Activated CD4-positive, alpha-beta T cell treated with anti-CD3 and anti-CD28 coated beads, Interleukin-2, amount 10 ng/mL, durations not matched to agents 24 days and 14 days (primary cell): ENCODE measurements at regions not wholly inside any gene's neighbourhood (a gene's known extent, or its start where the extent isn't known, plus 50 kb on each side); places are given as distances from the start of the nearest gene placed in this dataset.
"Not testable (repeated sequence)": the region's sequence is repeated elsewhere in the genome, so short reads cannot be mapped to it uniquely, and the experiment has no call there.

Source experiments
- DNase-seq: peaks from one replicate; pipeline ENCODE4 v3.0.0; 2022
- H3K27ac Mint-ChIP-seq: one replicate; pipeline ENCODE4 v1.8.0; 2022; ENCODE audit warnings: mild to moderate bottlenecking, mixed read lengths
- H3K27me3 Mint-ChIP-seq: one replicate; pipeline ENCODE4 v1.8.0; 2022; ENCODE audit warnings: mixed read lengths
- H3K36me3 Mint-ChIP-seq: one replicate; pipeline ENCODE4 v1.8.0; 2022; ENCODE audit warnings: low read depth, mild to moderate bottlenecking, mixed read lengths
- H3K4me1 Mint-ChIP-seq: one replicate; pipeline ENCODE4 v1.8.0; 2021; ENCODE audit warnings: mixed read lengths
- H3K4me3 Mint-ChIP-seq: one replicate; pipeline ENCODE4 v1.8.0; 2022; ENCODE audit warnings: mild to moderate bottlenecking, moderate library complexity, mixed read lengths
- H3K9me3 Mint-ChIP-seq: one replicate; pipeline ENCODE4 v1.8.0; 2021; ENCODE audit warnings: mixed read lengths
- intact Hi-C: fragments of 100-400 bp; cut with micrococcal nuclease; formaldehyde crosslinking; loops from one replicate; pipeline ENCODE4 v1.15.1; 2023

GRCh38 chr4:49117951-49118350 is 131.9 kb downstream of the CWH43 start:
- Mint-ChIP-seq H3K36me3 (peaks cover 35% of the 10 kb centered on the region), H3K9me3 (peaks cover 32% of the 10 kb centered on the region)
- H3K4me3 Mint-ChIP-seq, H3K4me1 Mint-ChIP-seq, H3K27me3 Mint-ChIP-seq, DNase-seq, H3K27ac Mint-ChIP-seq, intact Hi-C loops: not testable (repeated sequence)

GRCh38 chr4:49118379-49119212 is 132.5 kb downstream of the CWH43 start:
- H3K4me1 Mint-ChIP-seq, H3K4me3 Mint-ChIP-seq, H3K27me3 Mint-ChIP-seq, intact Hi-C loops, H3K27ac Mint-ChIP-seq: not testable (repeated sequence)
- Mint-ChIP-seq H3K9me3 (peaks cover 32% of the 10 kb centered on the region), H3K36me3 (peaks cover 35% of the 10 kb centered on the region)
- DNase-seq, result peak; percentile 54

GRCh38 chr4:49119345-49119744 is 133.3 kb downstream of the CWH43 start:
- H3K27ac Mint-ChIP-seq, intact Hi-C loops, H3K4me3 Mint-ChIP-seq, H3K4me1 Mint-ChIP-seq, H3K27me3 Mint-ChIP-seq: not testable (repeated sequence)
- Mint-ChIP-seq H3K36me3 (peaks cover 34% of the 10 kb centered on the region), H3K9me3 (peaks cover 31% of the 10 kb centered on the region)
- DNase-seq, result peak; percentile 54

- H3K4me3 Mint-ChIP-seq, H3K27ac Mint-ChIP-seq, intact Hi-C loops: not testable (repeated sequence)
Observed at GRCh38 chr4:49120042-49120779, 134.1 kb downstream of the CWH43 start.

GRCh38 chr4:49120804-49121203 is 134.7 kb downstream of the CWH43 start:
- H3K27ac Mint-ChIP-seq, H3K27me3 Mint-ChIP-seq, intact Hi-C loops, H3K4me3 Mint-ChIP-seq, H3K4me1 Mint-ChIP-seq: not testable (repeated sequence)
- H3K36me3 Mint-ChIP-seq, result peaks cover 30% of the 10 kb centered on the region
- peaks cover 29% of the 10 kb centered on the region for H3K9me3 Mint-ChIP-seq
- DNase-seq, result peak; percentile 64

More at GRCh38 chr4:49120042-49120779, 134.1 kb downstream of the CWH43 start:
- peaks cover 29% of the 10 kb centered on the region for H3K9me3 Mint-ChIP-seq
- peaks cover 30% of the 10 kb centered on the region for H3K36me3 Mint-ChIP-seq
- not testable (repeated sequence) for H3K4me1 Mint-ChIP-seq, H3K27me3 Mint-ChIP-seq
- DNase-seq, result peak; percentile 62

GRCh38 chr4:49126443-49126842 is 140.4 kb downstream of the CWH43 start:
- H3K36me3 Mint-ChIP-seq, H3K4me1 Mint-ChIP-seq, H3K9me3 Mint-ChIP-seq, DNase-seq, H3K4me3 Mint-ChIP-seq, H3K27me3 Mint-ChIP-seq, H3K27ac Mint-ChIP-seq, intact Hi-C loops: not testable (repeated sequence)

GRCh38 chr4:49126858-49127257 is 140.8 kb downstream of the CWH43 start:
- H3K36me3 Mint-ChIP-seq, H3K4me3 Mint-ChIP-seq, H3K27ac Mint-ChIP-seq, H3K9me3 Mint-ChIP-seq, H3K27me3 Mint-ChIP-seq, H3K4me1 Mint-ChIP-seq, DNase-seq, intact Hi-C loops: not testable (repeated sequence)

GRCh38 chr4:49129385-49129784 is 143.3 kb downstream of the CWH43 start:
- intact Hi-C loops, H3K27me3 Mint-ChIP-seq, H3K27ac Mint-ChIP-seq, H3K36me3 Mint-ChIP-seq, DNase-seq, H3K4me1 Mint-ChIP-seq, H3K9me3 Mint-ChIP-seq, H3K4me3 Mint-ChIP-seq: not testable (repeated sequence)

- H3K4me1 Mint-ChIP-seq, intact Hi-C loops, H3K27me3 Mint-ChIP-seq, H3K27ac Mint-ChIP-seq, H3K4me3 Mint-ChIP-seq, DNase-seq, H3K9me3 Mint-ChIP-seq, H3K36me3 Mint-ChIP-seq: not testable (repeated sequence)
Observed at GRCh38 chr4:49129870-49130269, 143.8 kb downstream of the CWH43 start.

- H3K4me3 Mint-ChIP-seq, intact Hi-C loops, DNase-seq, H3K9me3 Mint-ChIP-seq, H3K27ac Mint-ChIP-seq, H3K4me1 Mint-ChIP-seq, H3K27me3 Mint-ChIP-seq, H3K36me3 Mint-ChIP-seq: not testable (repeated sequence)
Observed at GRCh38 chr4:49130724-49131123, 144.6 kb downstream of the CWH43 start.

- DNase-seq, H3K27me3 Mint-ChIP-seq, H3K4me1 Mint-ChIP-seq, H3K27ac Mint-ChIP-seq, intact Hi-C loops, H3K4me3 Mint-ChIP-seq: not testable (repeated sequence)
- H3K36me3 Mint-ChIP-seq, result peaks cover 17% of the 10 kb centered on the region
- H3K9me3 Mint-ChIP-seq, result peaks cover 21% of the 10 kb centered on the region
Observed at GRCh38 chr4:49137043-49137442, 151.0 kb downstream of the CWH43 start.

- intact Hi-C loops, result not testable (repeated sequence)
Observed at GRCh38 chr4:49137961-49138360, 151.9 kb downstream of the CWH43 start.

GRCh38 chr4:49138818-49139217 is 152.7 kb downstream of the CWH43 start:
- intact Hi-C loops, result not testable (repeated sequence)
- H3K36me3 Mint-ChIP-seq, result peaks cover 18% of the 10 kb centered on the region

More at GRCh38 chr4:49137961-49138360, 151.9 kb downstream of the CWH43 start:
- H3K4me3 Mint-ChIP-seq, H3K27ac Mint-ChIP-seq, H3K27me3 Mint-ChIP-seq, DNase-seq, H3K4me1 Mint-ChIP-seq: not testable (repeated sequence)
- Mint-ChIP-seq H3K36me3 (peaks cover 17% of the 10 kb centered on the region), H3K9me3 (peaks cover 21% of the 10 kb centered on the region)

GRCh38 chr4:49139513-49139912 is 153.4 kb downstream of the CWH43 start:
- H3K27ac Mint-ChIP-seq, H3K4me1 Mint-ChIP-seq, H3K4me3 Mint-ChIP-seq, intact Hi-C loops, DNase-seq, H3K27me3 Mint-ChIP-seq: not testable (repeated sequence)
- H3K36me3 Mint-ChIP-seq, result peaks cover 22% of the 10 kb centered on the region
- H3K9me3 Mint-ChIP-seq, result peaks cover 26% of the 10 kb centered on the region

More at GRCh38 chr4:49138818-49139217, 152.7 kb downstream of the CWH43 start:
- H3K4me1 Mint-ChIP-seq, DNase-seq, H3K27ac Mint-ChIP-seq, H3K4me3 Mint-ChIP-seq, H3K27me3 Mint-ChIP-seq: not testable (repeated sequence)
- peaks cover 22% of the 10 kb centered on the region for H3K9me3 Mint-ChIP-seq
